Ovary (tissue), 7 donors: ENCODE measurements at regions not wholly inside any gene's neighbourhood (a gene's known extent, or its start where the extent isn't known, plus 50 kb on each side); places are given as distances from the start of the nearest gene placed in this dataset.

ENCODE experiments used
- DNase-seq, 5 donors: peaks; one replicate each; pipeline ENCODE4 v3.0.0-alpha.2; 2019 to 2020
- H3K27ac ChIP-seq, 2 donors: fragments of 200-600 bp; one replicate each; pipeline versions ENCODE4 v1.5.1 to v1.8.0; 2019 to 2022
- H3K27me3 ChIP-seq: fragments of 200-600 bp; one replicate; pipeline ENCODE4 v1.8.0; 2022
- H3K36me3 ChIP-seq: fragments of 200-600 bp; sonication (generic); one replicate; pipeline ENCODE4 v1.5.1; 2019
- H3K4me1 ChIP-seq: one replicate; pipeline ENCODE4 v1.8.1; 2013; ENCODE audit warnings: mild to moderate bottlenecking, moderate library complexity; ENCODE audit not compliant: insufficient read depth
- H3K4me3 ChIP-seq: fragments of 200-600 bp; sonication (generic); one replicate; pipeline ENCODE4 v1.5.1; 2017
- H3K9me3 ChIP-seq, 2 donors: fragments of 200-600 bp in 1 of 2; sonication (generic) in 1 of 2; one replicate each; pipeline versions ENCODE4 v1.5.1 to v1.8.1; 2013 to 2019; ENCODE audit warnings: mild to moderate bottlenecking in 1 of 2, moderate library complexity in 1 of 2
- CTCF ChIP-seq, 3 donors: fragments of 450-650 bp in 2 of 3; fragments of 200-600 bp in 1 of 3; IDR thresholded peaks; one replicate each; pipeline versions ENCODE4 v1.5.1 to v1.8.0; 2016 to 2022; ENCODE audit warnings: antibody characterized with exemption in 3 of 3, mild to moderate bottlenecking in 1 of 3
- EP300 ChIP-seq: sonication (generic); formaldehyde crosslinking; IDR thresholded peaks from one replicate; pipeline ENCODE4 v1.6.1; 2017; ENCODE audit warnings: antibody characterized with exemption
- POLR2A ChIP-seq: fragments of 450-650 bp; IDR thresholded peaks from one replicate; pipeline ENCODE4 v1.6.1; 2017; ENCODE audit warnings: antibody characterized with exemption, mild to moderate bottlenecking, moderate library complexity
- WGBS, 3 donors: extraction: QIAGEN DNeasy Blood & Tissue Kit in 1 of 3; methylation state at CpG; one replicate each; pipeline versions ENCODE4 v1.1.5 to v1.1.7; 2013 to 2017; 5-methylcytosine and 5-hydroxymethylcytosine counted together
- intact Hi-C, 4 donors: fragments of 100-400 bp; cut with DNase I; formaldehyde crosslinking; loops; one replicate each; pipeline versions ENCODE4 v1.11.0 to v1.15.1; 2022 to 2023
- donor health status: DM: no; HTN: no; CAD: no; lungs with moderate emphysema.
- donor health status: DM: no; HTN: no; CAD: no.
- donor health status: Bipolar disorder and iron deficiency.
- donor health status: DM: no; HTN: no; CAD: no.
- donor health status: DM: yes; HTN: yes; CAD: no.

GRCh38 chr6:11900662-11901598, 111.2 kb upstream of the HIVEP1 start:
- Histone ChIP-seq H3K9me3 (no peaks in the 10 kb centered on the region), H3K27ac (no peak overlapping the region), H3K27me3 (no peaks in the 10 kb centered on the region), H3K4me1 (no peaks in the 10 kb centered on the region), H3K36me3 (no peaks in the 10 kb centered on the region), H3K4me3 (no peak overlapping the region)
- 42 to 84% (median 42%) methylated on average over 14 of the region's 14 CpGs for WGBS, 3 donors
- TF ChIP-seq CTCF (IDR thresholded peaks at IDR 0.05) = no peak
- no peak for TF ChIP-seq POLR2A
- TF ChIP-seq EP300 = no peak
- no peak for DNase-seq
- intact Hi-C loops = no loop called here

GRCh38 chr6:11899645-11900044, 112.5 kb upstream of the HIVEP1 start:
- H3K9me3 ChIP-seq = no peaks in the 10 kb centered on the region
- no peak overlapping the region for H3K4me3 ChIP-seq
- no peak overlapping the region for H3K27ac ChIP-seq
- intact Hi-C loops = no loop called here
- 59 to 95% (median 65%) methylated on average over 1 of the region's 1 CpG for WGBS, 3 donors
- no peaks in the 10 kb centered on the region for H3K4me1 ChIP-seq
- H3K27me3 ChIP-seq = no peaks in the 10 kb centered on the region
- no peak for DNase-seq
- TF ChIP-seq CTCF (IDR thresholded peaks at IDR 0.05) = no peak
- TF ChIP-seq EP300 = no peak
- no peak for TF ChIP-seq POLR2A
- no peaks in the 10 kb centered on the region for H3K36me3 ChIP-seq

GRCh38 chr6:11894212-11894611, 115.6 kb upstream of the ADTRP start:
- no peaks in the 10 kb centered on the region for H3K4me1 ChIP-seq
- WGBS, 3 donors = 86 to 92% (median 90%) methylated on average over 1 of the region's 1 CpG
- no peak for DNase-seq
- H3K36me3 ChIP-seq = no peaks in the 10 kb centered on the region
- TF ChIP-seq EP300 (no peak), CTCF (IDR thresholded peaks at IDR 0.05) (no peak), POLR2A (no peak)
- no peak overlapping the region for H3K27ac ChIP-seq
- intact Hi-C loops = no loop called here
- no peak overlapping the region for H3K4me3 ChIP-seq
- H3K9me3 ChIP-seq = no peaks in the 10 kb centered on the region
- no peaks in the 10 kb centered on the region for H3K27me3 ChIP-seq

GRCh38 chr6:11891547-11891946, 112.9 kb upstream of the ADTRP start:
- H3K9me3 ChIP-seq = no peaks in the 10 kb centered on the region
- no peaks in the 10 kb centered on the region for H3K4me1 ChIP-seq
- no peaks in the 10 kb centered on the region for H3K27me3 ChIP-seq
- intact Hi-C loops = no loop called here
- no peak overlapping the region for H3K27ac ChIP-seq
- no peak for DNase-seq
- no peak overlapping the region for H3K4me3 ChIP-seq
- TF ChIP-seq POLR2A = no peak
- no peak for TF ChIP-seq EP300
- no peak for TF ChIP-seq CTCF (IDR thresholded peaks at IDR 0.05)
- H3K36me3 ChIP-seq = no peaks in the 10 kb centered on the region
